Nephron progenitor cell (in vitro differentiated cells): ENCODE measurements at regions not wholly inside any gene's neighbourhood (a gene's known extent, or its start where the extent isn't known, plus 50 kb on each side); places are given as distances from the start of the nearest gene placed in this dataset.
A peak's percentile ranks its signal among the peaks of the same experiment; 100 is the strongest.

ENCODE experiments used
- DNase-seq: peaks from one replicate; pipeline ENCODE4 v3.0.0; 2021
- H3K27ac Mint-ChIP-seq: 2 replicates; pipeline ENCODE4 v1.8.0; 2021; ENCODE audit warnings: mild to moderate bottlenecking, moderate library complexity, mixed read lengths
- H3K27me3 Mint-ChIP-seq: 2 replicates; pipeline ENCODE4 v1.8.0; 2021; ENCODE audit warnings: mild to moderate bottlenecking, low read depth, mixed read lengths; ENCODE audit not compliant: poor library complexity
- H3K36me3 Mint-ChIP-seq: 2 replicates; pipeline ENCODE4 v1.8.0; 2021; ENCODE audit warnings: low read depth, mixed read lengths
- H3K4me1 Mint-ChIP-seq: 2 replicates; pipeline ENCODE4 v1.8.0; 2021; ENCODE audit warnings: mixed read lengths
- H3K4me3 Mint-ChIP-seq: 2 replicates; pipeline ENCODE4 v1.8.0; 2021; ENCODE audit warnings: mild to moderate bottlenecking, moderate library complexity, mixed read lengths
- H3K9me3 Mint-ChIP-seq: 2 replicates; pipeline ENCODE4 v1.8.0; 2021; ENCODE audit warnings: mild to moderate bottlenecking, moderate library complexity, mixed read lengths
- TF ChIP-seq, protein P1 (sequence below): fragments of 200-600 bp; sonication (generic); IDR thresholded peaks from 2 replicates; pipeline ENCODE4 v1.5.0; 2021; ENCODE audit warnings: antibody characterized with exemption

DNA sequence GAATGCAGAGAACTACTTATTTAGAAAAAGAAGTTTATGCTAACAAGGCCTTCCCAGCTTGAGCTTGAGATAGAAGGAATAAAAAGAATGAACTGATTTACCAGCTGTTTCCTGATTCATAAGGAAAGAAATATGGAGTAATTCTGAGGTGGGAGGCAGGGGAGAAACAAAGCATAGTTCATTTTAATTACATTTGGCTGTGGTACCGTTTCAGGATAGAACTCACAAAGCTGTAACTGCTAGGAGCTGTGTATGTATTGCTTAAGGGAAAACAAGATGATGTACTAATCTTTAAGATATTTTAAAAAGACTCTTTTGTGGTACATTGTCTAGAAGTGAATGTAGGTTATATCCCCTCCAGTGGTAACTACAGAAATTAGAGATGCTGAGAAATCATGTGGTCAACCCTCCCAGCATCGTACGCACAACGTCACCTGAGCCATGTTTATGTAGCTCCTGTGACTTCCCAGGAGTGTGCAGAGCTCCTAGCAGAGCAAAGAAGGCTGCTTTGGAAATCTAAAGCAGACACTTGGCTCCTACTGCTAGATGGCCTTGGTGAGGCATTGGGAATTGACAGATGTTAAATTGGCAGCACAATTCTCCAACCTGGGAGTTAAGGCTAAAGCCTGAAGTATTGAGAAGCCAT, 208.3 kb upstream of the VLDLR start:
- H3K27ac Mint-ChIP-seq: peak overlapping the region; percentile 89
- no peaks in the 10 kb centered on the region for H3K9me3 Mint-ChIP-seq
- no peak overlapping the region for H3K4me3 Mint-ChIP-seq
- H3K27me3 Mint-ChIP-seq: no peaks in the 10 kb centered on the region
- TF ChIP-seq, protein P1, sequence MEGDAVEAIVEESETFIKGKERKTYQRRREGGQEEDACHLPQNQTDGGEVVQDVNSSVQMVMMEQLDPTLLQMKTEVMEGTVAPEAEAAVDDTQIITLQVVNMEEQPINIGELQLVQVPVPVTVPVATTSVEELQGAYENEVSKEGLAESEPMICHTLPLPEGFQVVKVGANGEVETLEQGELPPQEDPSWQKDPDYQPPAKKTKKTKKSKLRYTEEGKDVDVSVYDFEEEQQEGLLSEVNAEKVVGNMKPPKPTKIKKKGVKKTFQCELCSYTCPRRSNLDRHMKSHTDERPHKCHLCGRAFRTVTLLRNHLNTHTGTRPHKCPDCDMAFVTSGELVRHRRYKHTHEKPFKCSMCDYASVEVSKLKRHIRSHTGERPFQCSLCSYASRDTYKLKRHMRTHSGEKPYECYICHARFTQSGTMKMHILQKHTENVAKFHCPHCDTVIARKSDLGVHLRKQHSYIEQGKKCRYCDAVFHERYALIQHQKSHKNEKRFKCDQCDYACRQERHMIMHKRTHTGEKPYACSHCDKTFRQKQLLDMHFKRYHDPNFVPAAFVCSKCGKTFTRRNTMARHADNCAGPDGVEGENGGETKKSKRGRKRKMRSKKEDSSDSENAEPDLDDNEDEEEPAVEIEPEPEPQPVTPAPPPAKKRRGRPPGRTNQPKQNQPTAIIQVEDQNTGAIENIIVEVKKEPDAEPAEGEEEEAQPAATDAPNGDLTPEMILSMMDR: no peak
- H3K4me1 Mint-ChIP-seq: peaks cover 27% of the 10 kb centered on the region
- no peak for DNase-seq
- no peaks in the 10 kb centered on the region for H3K36me3 Mint-ChIP-seq

DNA sequence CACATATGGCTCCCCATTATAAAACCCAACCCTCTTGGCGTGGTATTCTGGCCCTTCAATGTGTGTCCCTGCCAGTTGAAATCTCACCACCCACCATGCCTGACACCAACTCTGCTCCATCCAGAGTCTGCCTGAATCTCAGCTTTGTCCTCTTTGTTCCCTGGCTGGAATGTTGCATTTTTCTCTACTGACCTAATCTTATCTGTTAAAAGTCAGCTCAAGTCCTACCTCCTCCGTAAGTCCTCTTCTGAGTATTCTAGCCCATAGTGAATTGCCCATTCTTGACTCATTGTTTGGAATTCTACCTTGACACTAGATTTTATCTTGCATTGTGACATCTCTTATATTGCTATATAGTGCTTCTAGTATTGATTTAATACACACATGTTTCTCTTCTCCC, 207.1 kb upstream of the VLDLR start:
- H3K27me3 Mint-ChIP-seq: no peaks in the 10 kb centered on the region
- DNase-seq: no peak
- no peaks in the 10 kb centered on the region for H3K9me3 Mint-ChIP-seq
- peaks cover 38% of the 10 kb centered on the region for H3K4me1 Mint-ChIP-seq
- H3K36me3 Mint-ChIP-seq: no peaks in the 10 kb centered on the region
- H3K27ac Mint-ChIP-seq: no peak overlapping the region
- TF ChIP-seq, protein P1: no peak
- H3K4me3 Mint-ChIP-seq: no peak overlapping the region

DNA sequence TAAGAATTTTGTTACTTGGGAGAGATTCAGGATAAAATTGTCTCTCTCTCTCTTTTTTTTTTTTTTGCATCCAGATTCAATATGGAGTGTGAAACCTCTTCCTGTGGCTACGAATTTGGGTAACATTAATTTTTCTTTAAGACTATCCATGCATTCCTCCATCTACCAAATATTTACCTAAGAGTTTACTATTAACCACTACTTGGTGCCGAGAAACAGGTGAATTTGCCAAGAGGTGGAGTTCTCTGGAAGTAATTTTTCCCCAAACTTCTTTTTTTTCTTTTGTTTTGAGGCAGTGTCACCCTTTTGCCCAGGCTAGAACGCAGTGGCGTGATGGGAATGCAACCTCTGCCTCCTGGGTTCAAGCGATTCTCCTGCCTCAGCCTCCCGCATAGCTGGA, 206.3 kb upstream of the VLDLR start:
- Mint-ChIP-seq H3K9me3 (no peaks in the 10 kb centered on the region), H3K27me3 (peaks cover 4% of the 10 kb centered on the region), H3K27ac (no peak overlapping the region), H3K4me3 (no peak overlapping the region), H3K4me1 (peaks cover 47% of the 10 kb centered on the region), H3K36me3 (no peaks in the 10 kb centered on the region)
- TF ChIP-seq, protein P1: no peak
- DNase-seq: no peak

DNA sequence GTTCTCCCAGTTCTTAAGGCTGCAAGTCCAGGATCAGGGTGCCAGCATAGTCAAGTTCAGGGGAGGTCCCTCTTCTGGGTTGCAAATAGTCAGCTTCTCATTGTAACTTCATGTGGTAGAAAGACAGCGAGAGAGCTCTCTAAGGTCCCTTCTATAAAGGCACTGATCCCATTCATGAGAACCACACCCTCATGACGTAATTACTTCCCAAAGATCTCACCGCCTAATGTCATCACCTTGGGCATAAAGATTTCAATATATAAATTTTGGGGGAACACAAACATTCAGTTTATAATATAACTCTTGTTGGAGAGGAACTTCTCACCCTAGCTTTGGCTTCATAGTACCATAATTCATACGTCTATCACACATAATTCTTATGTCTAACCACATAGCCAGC, 203.9 kb upstream of the VLDLR start:
- Mint-ChIP-seq H3K4me1 (peaks cover 42% of the 10 kb centered on the region), H3K4me3 (no peak overlapping the region), H3K36me3 (no peaks in the 10 kb centered on the region), H3K27ac (no peak overlapping the region), H3K9me3 (peaks cover 4% of the 10 kb centered on the region), H3K27me3 (peaks cover 11% of the 10 kb centered on the region)
- TF ChIP-seq, protein P1: no peak
- no peak for DNase-seq

DNA sequence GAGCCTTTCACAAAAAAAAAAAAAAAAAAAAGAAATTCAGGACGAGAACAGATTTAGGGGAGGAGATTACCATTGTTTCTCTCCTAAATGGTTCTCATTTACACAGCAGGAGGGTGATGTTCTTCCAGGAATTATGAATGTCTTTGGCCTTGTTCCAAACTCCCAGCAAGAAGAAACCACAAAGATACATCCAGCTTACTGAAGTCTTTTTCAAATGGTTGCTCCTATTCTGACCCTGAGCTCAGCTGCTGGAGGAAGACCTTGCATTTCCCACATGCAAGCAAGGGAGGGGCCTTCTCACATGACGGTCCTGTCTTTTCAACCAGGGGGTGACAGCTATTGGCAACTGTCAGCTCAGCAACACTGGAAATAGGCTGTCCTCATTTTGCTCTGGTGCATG, 203.0 kb upstream of the VLDLR start:
- no peak overlapping the region for H3K27ac Mint-ChIP-seq
- H3K27me3 Mint-ChIP-seq: peaks cover 11% of the 10 kb centered on the region
- TF ChIP-seq, protein P1: no peak
- no peaks in the 10 kb centered on the region for H3K36me3 Mint-ChIP-seq
- no peak for DNase-seq
- peaks cover 33% of the 10 kb centered on the region for H3K4me1 Mint-ChIP-seq
- H3K9me3 Mint-ChIP-seq: peaks cover 4% of the 10 kb centered on the region
- H3K4me3 Mint-ChIP-seq: no peak overlapping the region

DNA sequence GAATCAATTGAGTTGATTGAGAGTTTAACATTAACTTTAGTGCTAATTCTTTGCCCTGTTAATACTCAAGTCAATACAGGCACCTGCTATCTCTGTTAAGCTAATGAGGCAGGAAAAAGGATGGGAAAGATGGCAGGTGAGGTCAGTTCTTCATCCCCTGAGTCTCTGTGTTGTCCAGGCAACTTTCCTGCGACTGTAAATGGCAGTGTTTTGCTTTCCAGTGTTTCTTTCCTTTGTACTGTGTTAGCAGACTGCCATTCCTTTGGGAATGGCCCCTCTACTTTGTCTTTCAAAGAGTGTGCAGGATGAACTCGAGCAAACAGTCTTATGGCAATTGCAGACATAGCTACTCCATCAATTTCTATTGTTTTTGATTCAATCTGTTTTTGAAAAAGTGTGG, 202.2 kb upstream of the VLDLR start:
- H3K27ac Mint-ChIP-seq: no peak overlapping the region
- H3K27me3 Mint-ChIP-seq: peaks cover 11% of the 10 kb centered on the region

More for the DNA sequence above, 202.2 kb upstream of the VLDLR start:
- DNase-seq: no peak
- Mint-ChIP-seq H3K4me3 (no peak overlapping the region), H3K4me1 (peaks cover 37% of the 10 kb centered on the region), H3K36me3 (no peaks in the 10 kb centered on the region), H3K9me3 (peaks cover 4% of the 10 kb centered on the region)
- TF ChIP-seq, protein P1: no peak
